ENCODE measurements at regions not wholly inside any gene's neighbourhood (a gene's known extent, or its start where the extent isn't known, plus 50 kb on each side); places are given as distances from the start of the nearest gene placed in this dataset.

- Mint-ChIP-seq H3K27ac (no peak overlapping the region), H3K9me3 (no peaks in the 10 kb centered on the region), H3K27me3 (ENCODE audit: insufficient read depth, low read depth, poor library complexity) (no peaks in the 10 kb centered on the region), H3K4me3 (no peak overlapping the region), H3K36me3 (ENCODE audit: low read depth) (no peaks in the 10 kb centered on the region), H3K4me1 (peaks cover 15% of the 10 kb centered on the region)
- peaks cover 6% of the 10 kb centered on the region for H3K9me2 ChIP-seq (ENCODE audit: insufficient read depth)
- no peak overlapping the region for H2AFZ ChIP-seq
- no peaks in the 10 kb centered on the region for H3K36me3 ChIP-seq (ENCODE audit: insufficient read depth)
- H4K20me1 ChIP-seq (replicated peaks; ENCODE audit: insufficient read depth) = no peaks in the 10 kb centered on the region
- H3K4me3 ChIP-seq = no peak overlapping the region
- TF ChIP-seq REST (IDR thresholded peaks at IDR 0.05; ENCODE audit: unreplicated experiment) (no peak), EZH2 (IDR thresholded peaks at IDR 0.05; ENCODE audit: low read depth, unreplicated experiment) (no peak), NANOG (IDR thresholded peaks at IDR 0.05; ENCODE audit: borderline replicate concordance) (no peak), ETS1 (IDR thresholded peaks at IDR 0.05) (no peak), ZNF114 (CRISPR knock-in tag; IDR thresholded peaks at IDR 0.05) (no peak), JUNB (IDR thresholded peaks at IDR 0.05; ENCODE audit: unreplicated experiment) (no peak), ZNF331 (CRISPR knock-in tag; IDR thresholded peaks at IDR 0.05; ENCODE audit: low read depth) (no peak), CTCF (conservative IDR thresholded peaks at IDR 0.05; ENCODE audit: low read depth in 2 of 2) (no peak), STAT1 (IDR thresholded peaks at IDR 0.05; ENCODE audit: unreplicated experiment) (no peak), POLR2AphosphoS5 (IDR thresholded peaks at IDR 0.05; ENCODE audit: low read depth) (no peak)
- TF ChIP-seq, protein P1, sequence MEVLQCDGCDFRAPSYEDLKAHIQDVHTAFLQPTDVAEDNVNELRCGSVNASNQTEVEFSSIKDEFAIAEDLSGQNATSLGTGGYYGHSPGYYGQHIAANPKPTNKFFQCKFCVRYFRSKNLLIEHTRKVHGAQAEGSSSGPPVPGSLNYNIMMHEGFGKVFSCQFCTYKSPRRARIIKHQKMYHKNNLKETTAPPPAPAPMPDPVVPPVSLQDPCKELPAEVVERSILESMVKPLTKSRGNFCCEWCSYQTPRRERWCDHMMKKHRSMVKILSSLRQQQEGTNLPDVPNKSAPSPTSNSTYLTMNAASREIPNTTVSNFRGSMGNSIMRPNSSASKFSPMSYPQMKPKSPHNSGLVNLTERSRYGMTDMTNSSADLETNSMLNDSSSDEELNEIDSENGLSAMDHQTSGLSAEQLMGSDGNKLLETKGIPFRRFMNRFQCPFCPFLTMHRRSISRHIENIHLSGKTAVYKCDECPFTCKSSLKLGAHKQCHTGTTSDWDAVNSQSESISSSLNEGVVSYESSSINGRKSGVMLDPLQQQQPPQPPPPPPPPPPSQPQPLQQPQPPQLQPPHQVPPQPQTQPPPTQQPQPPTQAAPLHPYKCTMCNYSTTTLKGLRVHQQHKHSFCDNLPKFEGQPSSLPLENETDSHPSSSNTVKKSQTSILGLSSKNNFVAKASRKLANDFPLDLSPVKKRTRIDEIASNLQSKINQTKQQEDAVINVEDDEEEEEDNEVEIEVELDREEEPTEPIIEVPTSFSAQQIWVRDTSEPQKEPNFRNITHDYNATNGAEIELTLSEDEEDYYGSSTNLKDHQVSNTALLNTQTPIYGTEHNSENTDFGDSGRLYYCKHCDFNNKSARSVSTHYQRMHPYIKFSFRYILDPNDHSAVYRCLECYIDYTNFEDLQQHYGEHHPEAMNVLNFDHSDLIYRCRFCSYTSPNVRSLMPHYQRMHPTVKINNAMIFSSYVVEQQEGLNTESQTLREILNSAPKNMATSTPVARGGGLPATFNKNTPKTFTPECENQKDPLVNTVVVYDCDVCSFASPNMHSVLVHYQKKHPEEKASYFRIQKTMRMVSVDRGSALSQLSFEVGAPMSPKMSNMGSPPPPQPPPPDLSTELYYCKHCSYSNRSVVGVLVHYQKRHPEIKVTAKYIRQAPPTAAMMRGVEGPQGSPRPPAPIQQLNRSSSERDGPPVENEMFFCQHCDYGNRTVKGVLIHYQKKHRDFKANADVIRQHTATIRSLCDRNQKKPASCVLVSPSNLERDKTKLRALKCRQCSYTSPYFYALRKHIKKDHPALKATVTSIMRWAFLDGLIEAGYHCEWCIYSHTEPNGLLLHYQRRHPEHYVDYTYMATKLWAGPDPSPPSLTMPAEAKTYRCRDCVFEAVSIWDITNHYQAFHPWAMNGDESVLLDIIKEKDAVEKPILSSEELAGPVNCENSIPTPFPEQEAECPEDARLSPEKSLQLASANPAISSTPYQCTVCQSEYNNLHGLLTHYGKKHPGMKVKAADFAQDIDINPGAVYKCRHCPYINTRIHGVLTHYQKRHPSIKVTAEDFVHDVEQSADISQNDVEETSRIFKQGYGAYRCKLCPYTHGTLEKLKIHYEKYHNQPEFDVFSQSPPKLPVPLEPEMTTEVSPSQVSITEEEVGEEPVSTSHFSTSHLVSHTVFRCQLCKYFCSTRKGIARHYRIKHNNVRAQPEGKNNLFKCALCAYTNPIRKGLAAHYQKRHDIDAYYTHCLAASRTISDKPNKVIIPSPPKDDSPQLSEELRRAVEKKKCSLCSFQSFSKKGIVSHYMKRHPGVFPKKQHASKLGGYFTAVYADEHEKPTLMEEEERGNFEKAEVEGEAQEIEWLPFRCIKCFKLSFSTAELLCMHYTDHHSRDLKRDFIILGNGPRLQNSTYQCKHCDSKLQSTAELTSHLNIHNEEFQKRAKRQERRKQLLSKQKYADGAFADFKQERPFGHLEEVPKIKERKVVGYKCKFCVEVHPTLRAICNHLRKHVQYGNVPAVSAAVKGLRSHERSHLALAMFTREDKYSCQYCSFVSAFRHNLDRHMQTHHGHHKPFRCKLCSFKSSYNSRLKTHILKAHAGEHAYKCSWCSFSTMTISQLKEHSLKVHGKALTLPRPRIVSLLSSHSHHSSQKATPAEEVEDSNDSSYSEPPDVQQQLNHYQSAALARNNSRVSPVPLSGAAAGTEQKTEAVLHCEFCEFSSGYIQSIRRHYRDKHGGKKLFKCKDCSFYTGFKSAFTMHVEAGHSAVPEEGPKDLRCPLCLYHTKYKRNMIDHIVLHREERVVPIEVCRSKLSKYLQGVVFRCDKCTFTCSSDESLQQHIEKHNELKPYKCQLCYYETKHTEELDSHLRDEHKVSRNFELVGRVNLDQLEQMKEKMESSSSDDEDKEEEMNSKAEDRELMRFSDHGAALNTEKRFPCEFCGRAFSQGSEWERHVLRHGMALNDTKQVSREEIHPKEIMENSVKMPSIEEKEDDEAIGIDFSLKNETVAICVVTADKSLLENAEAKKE (CRISPR knock-in tag; IDR thresholded peaks at IDR 0.05) = no peak
- DNase-seq (ENCODE audit: low spot score) (no peak), ATAC-seq (no peak)
- H3F3A ChIP-seq (replicated peaks; ENCODE audit: low read depth) = no peaks in the 10 kb centered on the region
- no peaks in the 10 kb centered on the region for H3K27me3 ChIP-seq (ENCODE audit: insufficient read depth)
- no peak overlapping the region for H3K4me2 ChIP-seq
- H3K79me2 ChIP-seq (replicated peaks; ENCODE audit: insufficient read depth) = no peaks in the 10 kb centered on the region
- peaks cover 3% of the 10 kb centered on the region; the same call in 1 of the 2 replicates for H3K4me1 ChIP-seq (ENCODE audit: insufficient read depth)
- H3K27ac ChIP-seq (ENCODE audit: low read depth) = no peak overlapping the region
Measured at GRCh38 chr3:65178703-65179102, 490.9 kb upstream of the ADAMTS9 start.
